ENCODE measurements at regions not wholly inside any gene's neighbourhood (a gene's known extent, or its start where the extent isn't known, plus 50 kb on each side); places are given as distances from the start of the nearest gene placed in this dataset.

DNA sequence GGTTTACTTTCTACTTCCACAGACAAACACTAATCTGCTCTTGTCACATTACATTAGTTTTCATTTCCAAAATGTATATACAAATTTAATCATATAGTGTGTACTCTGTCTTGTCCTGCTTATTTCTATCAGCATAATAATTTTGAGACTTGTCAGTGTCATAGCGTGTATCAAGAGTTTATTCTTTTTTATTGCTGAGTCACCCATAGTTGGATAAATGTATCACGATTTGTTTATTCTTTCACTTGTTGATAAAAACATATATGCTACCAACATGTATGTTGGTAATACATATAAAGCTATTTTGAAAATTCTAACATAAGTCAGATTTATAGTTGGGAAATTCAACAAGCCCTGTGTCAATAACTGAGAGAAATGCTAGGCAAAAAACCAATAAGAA is 261.2 kb downstream of the TRAM1L1 start:
- TF ChIP-seq, protein P1, sequence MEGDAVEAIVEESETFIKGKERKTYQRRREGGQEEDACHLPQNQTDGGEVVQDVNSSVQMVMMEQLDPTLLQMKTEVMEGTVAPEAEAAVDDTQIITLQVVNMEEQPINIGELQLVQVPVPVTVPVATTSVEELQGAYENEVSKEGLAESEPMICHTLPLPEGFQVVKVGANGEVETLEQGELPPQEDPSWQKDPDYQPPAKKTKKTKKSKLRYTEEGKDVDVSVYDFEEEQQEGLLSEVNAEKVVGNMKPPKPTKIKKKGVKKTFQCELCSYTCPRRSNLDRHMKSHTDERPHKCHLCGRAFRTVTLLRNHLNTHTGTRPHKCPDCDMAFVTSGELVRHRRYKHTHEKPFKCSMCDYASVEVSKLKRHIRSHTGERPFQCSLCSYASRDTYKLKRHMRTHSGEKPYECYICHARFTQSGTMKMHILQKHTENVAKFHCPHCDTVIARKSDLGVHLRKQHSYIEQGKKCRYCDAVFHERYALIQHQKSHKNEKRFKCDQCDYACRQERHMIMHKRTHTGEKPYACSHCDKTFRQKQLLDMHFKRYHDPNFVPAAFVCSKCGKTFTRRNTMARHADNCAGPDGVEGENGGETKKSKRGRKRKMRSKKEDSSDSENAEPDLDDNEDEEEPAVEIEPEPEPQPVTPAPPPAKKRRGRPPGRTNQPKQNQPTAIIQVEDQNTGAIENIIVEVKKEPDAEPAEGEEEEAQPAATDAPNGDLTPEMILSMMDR (IDR thresholded peaks at IDR 0.05) = no peak
- no peak for TF ChIP-seq POLR2A (IDR thresholded peaks at IDR 0.05)
